WTC11 (cell line): ENCODE measurements at regions not wholly inside any gene's neighbourhood (a gene's known extent, or its start where the extent isn't known, plus 50 kb on each side); places are given as distances from the start of the nearest gene placed in this dataset.

Source experiments
- CTCF ChIP-seq: fragments of 200-600 bp; IDR thresholded peaks from 2 replicates; pipeline ENCODE4 v1.8.0; 2022; ENCODE audit warnings: antibody characterized with exemption
- ELF4 ChIP-seq: sonication (generic); formaldehyde crosslinking; IDR thresholded peaks from 2 replicates; pipeline ENCODE4 v1.8.1; 2022; ENCODE audit warnings: low read depth, mild to moderate bottlenecking, moderate library complexity, missing genetic modification reagents
- HMGXB4 ChIP-seq: sonication (generic); formaldehyde crosslinking; IDR thresholded peaks from 2 replicates; pipeline ENCODE4 v1.8.1; 2023; ENCODE audit warnings: mild to moderate bottlenecking, moderate library complexity, missing genetic modification reagents
- IRF2 ChIP-seq: sonication (generic); formaldehyde crosslinking; IDR thresholded peaks from 2 replicates; pipeline ENCODE4 v1.8.0; 2022; ENCODE audit warnings: low read depth, missing genetic modification reagents, borderline replicate concordance
- RELA ChIP-seq: sonication (generic); formaldehyde crosslinking; IDR thresholded peaks from 2 replicates; pipeline ENCODE4 v1.8.1; 2022; ENCODE audit warnings: missing genetic modification reagents, mild to moderate bottlenecking, borderline replicate concordance
- SMAD4 ChIP-seq: sonication (generic); formaldehyde crosslinking; IDR thresholded peaks from 2 replicates; pipeline ENCODE4 v1.8.0; 2022; ENCODE audit warnings: mild to moderate bottlenecking, missing genetic modification reagents
- TEAD4 ChIP-seq: sonication (generic); formaldehyde crosslinking; IDR thresholded peaks from 2 replicates; pipeline ENCODE4 v1.8.0; 2022; ENCODE audit warnings: mild to moderate bottlenecking, missing genetic modification reagents

- no peak for TF ChIP-seq RELA (CRISPR knock-in tag)
- TF ChIP-seq ELF4 (CRISPR knock-in tag), result no peak
- no peak for TF ChIP-seq HMGXB4 (CRISPR knock-in tag)
- no peak for TF ChIP-seq CTCF
- no peak for TF ChIP-seq SMAD4 (CRISPR knock-in tag)
- no peak for TF ChIP-seq IRF2
- no peak for TF ChIP-seq TEAD4
These were observed 860.8 kb upstream of the B3GALT2 start for GRCh38 chr1:194047206-194047605.
